MCF 10A (cell line): ENCODE measurements at regions not wholly inside any gene's neighbourhood (a gene's known extent, or its start where the extent isn't known, plus 50 kb on each side); places are given as distances from the start of the nearest gene placed in this dataset.

Experiments
- BruUV-seq: library from RNA; stranded (reverse); fragments of 400-500 nt; replicated peaks from 2 replicates; lab custom pipeline; 2021; lab: Mats Ljungman, UMichigan
- CTCF ChIA-PET: fragments of 300-600 bp; sonication (Branson Sonifier 250); formaldehyde crosslinking; extraction: SDS; loops from one replicate; lab custom pipeline; 2021; ENCODE audit warnings: antibody characterized with exemption, inconsistent platforms; lab: Yijun Ruan, JAX
- POLR2A ChIA-PET: fragments of 300-600, 350-650 bp; sonication (Branson Sonifier 250); formaldehyde crosslinking; extraction: SDS; loops from one replicate; lab custom pipeline; 2020; ENCODE audit warnings: antibody characterized with exemption, inconsistent platforms; lab: Yijun Ruan, JAX
- DNase-seq: peaks from one replicate; pipeline ENCODE4 v3.0.0-alpha.2; 2018; ENCODE audit not compliant: unreplicated experiment
- H3K27ac Mint-ChIP-seq: one replicate; pipeline ENCODE4 v1.8.0; 2022; ENCODE audit warnings: mild to moderate bottlenecking, low read depth, mixed read lengths; ENCODE audit not compliant: unreplicated experiment
- H3K27me3 Mint-ChIP-seq: one replicate; pipeline ENCODE4 v1.8.0; 2022; ENCODE audit warnings: mixed read lengths; ENCODE audit not compliant: insufficient read depth, unreplicated experiment
- H3K36me3 Mint-ChIP-seq: one replicate; pipeline ENCODE4 v1.8.0; 2022; ENCODE audit warnings: mild to moderate bottlenecking, moderate library complexity, mixed read lengths; ENCODE audit not compliant: insufficient read depth, unreplicated experiment
- H3K4me1 Mint-ChIP-seq: one replicate; pipeline ENCODE4 v1.8.0; 2022; ENCODE audit warnings: mixed read lengths; ENCODE audit not compliant: insufficient read depth, unreplicated experiment
- H3K4me3 Mint-ChIP-seq: one replicate; pipeline ENCODE4 v1.8.0; 2022; ENCODE audit warnings: mild to moderate bottlenecking, moderate library complexity, mixed read lengths; ENCODE audit not compliant: unreplicated experiment
- H3K9me3 Mint-ChIP-seq: one replicate; pipeline ENCODE4 v1.8.0; 2022; ENCODE audit warnings: mixed read lengths; ENCODE audit not compliant: unreplicated experiment
- CTCF ChIP-seq: fragments of 200-600 bp; IDR thresholded peaks from one replicate; pipeline ENCODE4 v1.8.0; 2022; ENCODE audit warnings: antibody characterized with exemption, mild to moderate bottlenecking; ENCODE audit not compliant: unreplicated experiment
- intact Hi-C: fragments of 100-400 bp; cut with micrococcal nuclease; formaldehyde crosslinking; loops from 2 replicates; pipeline ENCODE4 v1.14.1; 2022

GRCh38 chr5:101662263-101662662, 633.8 kb downstream of the SLCO4C1 start:
- Mint-ChIP-seq H3K4me1 (peaks cover 6% of the 10 kb centered on the region), H3K9me3 (peaks cover 7% of the 10 kb centered on the region), H3K27me3 (peaks cover 25% of the 10 kb centered on the region), H3K36me3 (no peaks in the 10 kb centered on the region), H3K27ac (no peak overlapping the region), H3K4me3 (no peak overlapping the region)
- CTCF ChIA-PET = interaction anchor here (0.6 to 1.8 kb wide), 2 partner anchors 17 to 24 kb away, joined by 3 to 15 read pairs; no protein-coding TSS in a partner anchor
- intact Hi-C loops = no loop called here
- BruUV-seq = no TSS peak
- no peak for DNase-seq
- POLR2A ChIA-PET = no interaction called here
- TF ChIP-seq CTCF = no peak

- ChIA-PET CTCF (interaction anchor here (0.7 to 1.2 kb wide), 2 partner anchors 21 to 59 kb away, joined by 4 read pairs; no protein-coding TSS in a partner anchor), POLR2A (no interaction called here)
- Mint-ChIP-seq H3K27me3 (peaks cover 37% of the 10 kb centered on the region), H3K36me3 (no peaks in the 10 kb centered on the region), H3K4me3 (no peak overlapping the region), H3K4me1 (peaks cover 10% of the 10 kb centered on the region), H3K27ac (no peak overlapping the region), H3K9me3 (no peaks in the 10 kb centered on the region)
- no peak for DNase-seq
- no peak for TF ChIP-seq CTCF
- no TSS peak for BruUV-seq
- intact Hi-C loops = no loop called here
These were observed 637.7 kb downstream of the SLCO4C1 start for GRCh38 chr5:101658433-101658832.

- DNase-seq = no peak
- intact Hi-C loops = no loop called here
- POLR2A ChIA-PET = interaction anchor here (1.7 kb wide), 1 partner anchor 9 kb away, joined by 4 read pairs; no protein-coding TSS in a partner anchor
- Mint-ChIP-seq H3K4me3 (no peak overlapping the region), H3K36me3 (no peaks in the 10 kb centered on the region), H3K27me3 (peaks cover 32% of the 10 kb centered on the region), H3K9me3 (no peaks in the 10 kb centered on the region), H3K27ac (no peak overlapping the region), H3K4me1 (peaks cover 6% of the 10 kb centered on the region)
- no TSS peak for BruUV-seq
- no peak for TF ChIP-seq CTCF
- CTCF ChIA-PET = no interaction called here
These were observed 642.1 kb downstream of the SLCO4C1 start for GRCh38 chr5:101653996-101654395.

GRCh38 chr5:101647861-101648260, 648.2 kb downstream of the SLCO4C1 start:
- H3K4me1 Mint-ChIP-seq = no peaks in the 10 kb centered on the region

More at GRCh38 chr5:101647861-101648260, 648.2 kb downstream of the SLCO4C1 start:
- H3K27ac Mint-ChIP-seq = no peak overlapping the region
- ChIA-PET POLR2A (no interaction called here), CTCF (interaction anchor here (0.6 kb wide), 1 partner anchor 258 kb away, joined by 3 read pairs; no protein-coding TSS in a partner anchor)
- TF ChIP-seq CTCF = no peak
- H3K27me3 Mint-ChIP-seq = peaks cover 6% of the 10 kb centered on the region
- H3K36me3 Mint-ChIP-seq = no peaks in the 10 kb centered on the region
- BruUV-seq = no TSS peak
- no peaks in the 10 kb centered on the region for H3K9me3 Mint-ChIP-seq
- DNase-seq = no peak
- no peak overlapping the region for H3K4me3 Mint-ChIP-seq
- intact Hi-C loops = no loop called here
